GM23338 (cell line): ENCODE measurements at regions not wholly inside any gene's neighbourhood (a gene's known extent, or its start where the extent isn't known, plus 50 kb on each side); places are given as distances from the start of the nearest gene placed in this dataset.

Experiments used
- ATAC-seq: fragments of 200-7000 bp; cut with Tn5 transposase; 3 replicates; pipeline ENCODE4 v1.9.1; 2020
- DNase-seq: peaks from one replicate; pipeline ENCODE4 v3.0.0-alpha.2; 2015; ENCODE audit warnings: low spot score
- H2AFZ ChIP-seq: fragments of 200-600 bp; sonication (generic); 2 replicates; pipeline ENCODE4 v1.8.0; 2016; ENCODE audit warnings: antibody characterized with exemption, mild to moderate bottlenecking, moderate library complexity
- H3F3A ChIP-seq: fragments of 200-600 bp; sonication (generic); replicated peaks from 2 replicates; pipeline ENCODE4 v1.8.0; 2017; ENCODE audit warnings: antibody characterized with exemption, mixed run types, low read depth
- H3K27ac ChIP-seq: fragments of 200-600 bp; sonication (generic); 2 replicates; pipeline ENCODE4 v1.6.1; 2016; ENCODE audit warnings: low read depth
- H3K27me3 ChIP-seq: fragments of 200-600 bp; sonication (generic); 2 replicates; pipeline ENCODE4 v1.8.0; 2016; ENCODE audit warnings: mild to moderate bottlenecking, mixed run types, moderate library complexity; ENCODE audit not compliant: insufficient read depth
- H3K36me3 ChIP-seq: fragments of 200-600 bp; sonication (generic); 2 replicates; pipeline ENCODE4 v1.8.0; 2016; ENCODE audit warnings: mild to moderate bottlenecking; ENCODE audit not compliant: insufficient read depth
- H3K4me1 ChIP-seq: fragments of 200-600 bp; sonication (generic); 2 replicates; pipeline ENCODE4 v1.8.0; 2016; ENCODE audit warnings: mild to moderate bottlenecking, moderate library complexity; ENCODE audit not compliant: insufficient read depth
- H3K4me2 ChIP-seq: fragments of 200-600 bp; sonication (generic); 2 replicates; pipeline ENCODE4 v1.7.1; 2017; ENCODE audit warnings: mixed run types
- H3K4me3 ChIP-seq: fragments of 200-600 bp; sonication (generic); 2 replicates; pipeline ENCODE4 v1.6.1; 2016; ENCODE audit warnings: mixed run types
- H3K79me2 ChIP-seq: fragments of 200-600 bp; sonication (generic); replicated peaks from 2 replicates; pipeline ENCODE4 v1.8.0; 2017; ENCODE audit warnings: mild to moderate bottlenecking; ENCODE audit not compliant: insufficient read depth
- H3K9me2 ChIP-seq: fragments of 200-600 bp; sonication (generic); 2 replicates; pipeline ENCODE4 v1.8.0; 2017; ENCODE audit not compliant: insufficient read depth
- H4K20me1 ChIP-seq: fragments of 200-600 bp; sonication (generic); replicated peaks from 2 replicates; pipeline ENCODE4 v1.8.0; 2017; ENCODE audit warnings: mild to moderate bottlenecking; ENCODE audit not compliant: insufficient read depth
- H3K27ac Mint-ChIP-seq: 2 replicates; pipeline ENCODE4 v1.8.0; 2020; ENCODE audit warnings: inconsistent platforms, mild to moderate bottlenecking, moderate library complexity, mixed read lengths
- H3K27me3 Mint-ChIP-seq: 3 replicates; pipeline ENCODE4 v1.8.0; 2022; ENCODE audit warnings: low read depth, mild to moderate bottlenecking, moderate library complexity, mixed read lengths, inconsistent platforms; ENCODE audit not compliant: insufficient read depth, poor library complexity
- H3K36me3 Mint-ChIP-seq: 3 replicates; pipeline ENCODE4 v1.8.0; 2021; ENCODE audit warnings: low read depth, mild to moderate bottlenecking, inconsistent platforms, moderate library complexity, mixed read lengths
- H3K4me1 Mint-ChIP-seq: 3 replicates; pipeline ENCODE4 v1.8.0; 2020; ENCODE audit warnings: mild to moderate bottlenecking, inconsistent platforms, mixed read lengths
- H3K4me3 Mint-ChIP-seq: 3 replicates; pipeline ENCODE4 v1.8.0; 2021; ENCODE audit warnings: moderate library complexity, mild to moderate bottlenecking, inconsistent platforms, mixed read lengths
- H3K9me3 Mint-ChIP-seq: 3 replicates; pipeline ENCODE4 v1.8.0; 2020; ENCODE audit warnings: moderate library complexity, mild to moderate bottlenecking, inconsistent platforms, mixed read lengths
- REST ChIP-seq: IDR thresholded peaks from one replicate; pipeline ENCODE4 v1.6.1; 2018; ENCODE audit warnings: antibody characterized with exemption; ENCODE audit not compliant: unreplicated experiment
- TF ChIP-seq, protein P1 (sequence below): fragments of 250-450 bp; sonication (Bioruptor Pico); IDR thresholded peaks from 2 replicates; pipeline ENCODE4 v1.5.0; 2020; ENCODE audit warnings: mild to moderate bottlenecking, moderate library complexity

- TF ChIP-seq, protein P1, sequence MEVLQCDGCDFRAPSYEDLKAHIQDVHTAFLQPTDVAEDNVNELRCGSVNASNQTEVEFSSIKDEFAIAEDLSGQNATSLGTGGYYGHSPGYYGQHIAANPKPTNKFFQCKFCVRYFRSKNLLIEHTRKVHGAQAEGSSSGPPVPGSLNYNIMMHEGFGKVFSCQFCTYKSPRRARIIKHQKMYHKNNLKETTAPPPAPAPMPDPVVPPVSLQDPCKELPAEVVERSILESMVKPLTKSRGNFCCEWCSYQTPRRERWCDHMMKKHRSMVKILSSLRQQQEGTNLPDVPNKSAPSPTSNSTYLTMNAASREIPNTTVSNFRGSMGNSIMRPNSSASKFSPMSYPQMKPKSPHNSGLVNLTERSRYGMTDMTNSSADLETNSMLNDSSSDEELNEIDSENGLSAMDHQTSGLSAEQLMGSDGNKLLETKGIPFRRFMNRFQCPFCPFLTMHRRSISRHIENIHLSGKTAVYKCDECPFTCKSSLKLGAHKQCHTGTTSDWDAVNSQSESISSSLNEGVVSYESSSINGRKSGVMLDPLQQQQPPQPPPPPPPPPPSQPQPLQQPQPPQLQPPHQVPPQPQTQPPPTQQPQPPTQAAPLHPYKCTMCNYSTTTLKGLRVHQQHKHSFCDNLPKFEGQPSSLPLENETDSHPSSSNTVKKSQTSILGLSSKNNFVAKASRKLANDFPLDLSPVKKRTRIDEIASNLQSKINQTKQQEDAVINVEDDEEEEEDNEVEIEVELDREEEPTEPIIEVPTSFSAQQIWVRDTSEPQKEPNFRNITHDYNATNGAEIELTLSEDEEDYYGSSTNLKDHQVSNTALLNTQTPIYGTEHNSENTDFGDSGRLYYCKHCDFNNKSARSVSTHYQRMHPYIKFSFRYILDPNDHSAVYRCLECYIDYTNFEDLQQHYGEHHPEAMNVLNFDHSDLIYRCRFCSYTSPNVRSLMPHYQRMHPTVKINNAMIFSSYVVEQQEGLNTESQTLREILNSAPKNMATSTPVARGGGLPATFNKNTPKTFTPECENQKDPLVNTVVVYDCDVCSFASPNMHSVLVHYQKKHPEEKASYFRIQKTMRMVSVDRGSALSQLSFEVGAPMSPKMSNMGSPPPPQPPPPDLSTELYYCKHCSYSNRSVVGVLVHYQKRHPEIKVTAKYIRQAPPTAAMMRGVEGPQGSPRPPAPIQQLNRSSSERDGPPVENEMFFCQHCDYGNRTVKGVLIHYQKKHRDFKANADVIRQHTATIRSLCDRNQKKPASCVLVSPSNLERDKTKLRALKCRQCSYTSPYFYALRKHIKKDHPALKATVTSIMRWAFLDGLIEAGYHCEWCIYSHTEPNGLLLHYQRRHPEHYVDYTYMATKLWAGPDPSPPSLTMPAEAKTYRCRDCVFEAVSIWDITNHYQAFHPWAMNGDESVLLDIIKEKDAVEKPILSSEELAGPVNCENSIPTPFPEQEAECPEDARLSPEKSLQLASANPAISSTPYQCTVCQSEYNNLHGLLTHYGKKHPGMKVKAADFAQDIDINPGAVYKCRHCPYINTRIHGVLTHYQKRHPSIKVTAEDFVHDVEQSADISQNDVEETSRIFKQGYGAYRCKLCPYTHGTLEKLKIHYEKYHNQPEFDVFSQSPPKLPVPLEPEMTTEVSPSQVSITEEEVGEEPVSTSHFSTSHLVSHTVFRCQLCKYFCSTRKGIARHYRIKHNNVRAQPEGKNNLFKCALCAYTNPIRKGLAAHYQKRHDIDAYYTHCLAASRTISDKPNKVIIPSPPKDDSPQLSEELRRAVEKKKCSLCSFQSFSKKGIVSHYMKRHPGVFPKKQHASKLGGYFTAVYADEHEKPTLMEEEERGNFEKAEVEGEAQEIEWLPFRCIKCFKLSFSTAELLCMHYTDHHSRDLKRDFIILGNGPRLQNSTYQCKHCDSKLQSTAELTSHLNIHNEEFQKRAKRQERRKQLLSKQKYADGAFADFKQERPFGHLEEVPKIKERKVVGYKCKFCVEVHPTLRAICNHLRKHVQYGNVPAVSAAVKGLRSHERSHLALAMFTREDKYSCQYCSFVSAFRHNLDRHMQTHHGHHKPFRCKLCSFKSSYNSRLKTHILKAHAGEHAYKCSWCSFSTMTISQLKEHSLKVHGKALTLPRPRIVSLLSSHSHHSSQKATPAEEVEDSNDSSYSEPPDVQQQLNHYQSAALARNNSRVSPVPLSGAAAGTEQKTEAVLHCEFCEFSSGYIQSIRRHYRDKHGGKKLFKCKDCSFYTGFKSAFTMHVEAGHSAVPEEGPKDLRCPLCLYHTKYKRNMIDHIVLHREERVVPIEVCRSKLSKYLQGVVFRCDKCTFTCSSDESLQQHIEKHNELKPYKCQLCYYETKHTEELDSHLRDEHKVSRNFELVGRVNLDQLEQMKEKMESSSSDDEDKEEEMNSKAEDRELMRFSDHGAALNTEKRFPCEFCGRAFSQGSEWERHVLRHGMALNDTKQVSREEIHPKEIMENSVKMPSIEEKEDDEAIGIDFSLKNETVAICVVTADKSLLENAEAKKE (CRISPR knock-in tag): no peak
Observed at GRCh38 chr17:34511931-34512330, 67.5 kb upstream of the TMEM132E start (continued).

GRCh38 chr17:34511265-34511664 is 68.1 kb upstream of the TMEM132E start:
- no peak overlapping the region for H3K27ac Mint-ChIP-seq
- Histone ChIP-seq H3K27me3 (0 out of 2 replicates have a peak, but pooled peaks cover 3% of the 10 kb centered on the region), H3K79me2 (no peaks in the 10 kb centered on the region), H2AFZ (no peak overlapping the region), H3K4me1 (no peaks in the 10 kb centered on the region), H3K27ac (no peak overlapping the region), H4K20me1 (no peaks in the 10 kb centered on the region), H3K36me3 (no peaks in the 10 kb centered on the region), H3K9me2 (no peaks in the 10 kb centered on the region), H3K4me3 (no peak overlapping the region), H3F3A (no peaks in the 10 kb centered on the region), H3K4me2 (no peak overlapping the region)
- ATAC-seq (no peak), DNase-seq (no peak)
- no peak for TF ChIP-seq REST
- H3K27me3 Mint-ChIP-seq: peaks cover 15% of the 10 kb centered on the region
- no peaks in the 10 kb centered on the region for H3K4me1 Mint-ChIP-seq
- H3K4me3 Mint-ChIP-seq: no peak overlapping the region
- H3K9me3 Mint-ChIP-seq: no peaks in the 10 kb centered on the region
- no peaks in the 10 kb centered on the region for H3K36me3 Mint-ChIP-seq
